OCI-LY3 (cell line): ENCODE measurements at regions not wholly inside any gene's neighbourhood (a gene's known extent, or its start where the extent isn't known, plus 50 kb on each side); places are given as distances from the start of the nearest gene placed in this dataset.

Experiments
- H2AFZ ChIP-seq: fragments of 200-600, 300-600 bp; shearing (Covaris generic); 2 replicates; pipeline ENCODE4 v1.6.0; 2014; ENCODE audit warnings: antibody characterized with exemption, low read depth, low read length
- H3K27ac ChIP-seq: fragments of 200-600, 300-600 bp; sonication (generic); 2 replicates; pipeline ENCODE4 v1.5.1; 2014; ENCODE audit warnings: mild to moderate bottlenecking, low read length, moderate library complexity, mixed read lengths
- H3K27me3 ChIP-seq: fragments of 200-600, 300-600 bp; sonication (generic); 2 replicates; pipeline ENCODE4 v1.6.1; 2014; ENCODE audit warnings: low read depth, low read length, mixed read lengths
- H3K36me3 ChIP-seq: fragments of 200-600, 300-600 bp; sonication (generic); replicated peaks from 2 replicates; pipeline ENCODE3; 2014; ENCODE audit warnings: low read depth, low read length, mixed read lengths
- H3K4me1 ChIP-seq: fragments of 300-600, 200-600 bp; sonication (generic); 2 replicates; pipeline ENCODE4 v1.6.1; 2014; ENCODE audit warnings: low read length, mixed read lengths
- H3K4me2 ChIP-seq: fragments of 200-600, 300-600 bp; sonication (generic); 2 replicates; pipeline ENCODE4 v1.6.1; 2014; ENCODE audit warnings: low read length, mixed read lengths
- H3K4me3 ChIP-seq: fragments of 300-600, 200-600 bp; sonication (generic); 2 replicates; pipeline ENCODE4 v1.5.1; 2014; ENCODE audit warnings: antibody characterized with exemption, mild to moderate bottlenecking, low read length, moderate library complexity
- H3K79me2 ChIP-seq: fragments of 300-600, 200-600 bp; shearing (Covaris generic); 2 replicates; pipeline ENCODE4 v1.6.1; 2014; ENCODE audit warnings: mild to moderate bottlenecking, low read length, mixed read lengths
- H3K9ac ChIP-seq: fragments of 300-600, 200-600 bp; shearing (Covaris generic); 2 replicates; pipeline ENCODE4 v1.6.0; 2014; ENCODE audit warnings: mild to moderate bottlenecking, low read length, moderate library complexity
- H3K9me3 ChIP-seq: fragments of 200-600, 300-600 bp; shearing (Covaris generic); 2 replicates; pipeline ENCODE4 v1.6.1; 2014; ENCODE audit warnings: low read length, mixed read lengths; ENCODE audit not compliant: insufficient read depth
- H4K20me1 ChIP-seq: fragments of 200-600, 300-600 bp; sonication (generic); 2 replicates; pipeline ENCODE4 v1.6.1; 2016; ENCODE audit warnings: low read length, mixed read lengths; ENCODE audit not compliant: insufficient read depth
- EZH2phosphoT487 ChIP-seq: fragments of 200-600 bp; shearing (Covaris generic); IDR thresholded peaks from 2 replicates; pipeline ENCODE4 v1.6.1; 2018; ENCODE audit warnings: antibody characterized with exemption, mixed run types, low read depth
- TF ChIP-seq, protein P1 (sequence below): fragments of 200-600, 300-600 bp; sonication (generic); IDR thresholded peaks from 2 replicates; pipeline ENCODE4 v1.5.1; 2014; ENCODE audit warnings: antibody characterized with exemption, low read length, low read depth

DNA sequence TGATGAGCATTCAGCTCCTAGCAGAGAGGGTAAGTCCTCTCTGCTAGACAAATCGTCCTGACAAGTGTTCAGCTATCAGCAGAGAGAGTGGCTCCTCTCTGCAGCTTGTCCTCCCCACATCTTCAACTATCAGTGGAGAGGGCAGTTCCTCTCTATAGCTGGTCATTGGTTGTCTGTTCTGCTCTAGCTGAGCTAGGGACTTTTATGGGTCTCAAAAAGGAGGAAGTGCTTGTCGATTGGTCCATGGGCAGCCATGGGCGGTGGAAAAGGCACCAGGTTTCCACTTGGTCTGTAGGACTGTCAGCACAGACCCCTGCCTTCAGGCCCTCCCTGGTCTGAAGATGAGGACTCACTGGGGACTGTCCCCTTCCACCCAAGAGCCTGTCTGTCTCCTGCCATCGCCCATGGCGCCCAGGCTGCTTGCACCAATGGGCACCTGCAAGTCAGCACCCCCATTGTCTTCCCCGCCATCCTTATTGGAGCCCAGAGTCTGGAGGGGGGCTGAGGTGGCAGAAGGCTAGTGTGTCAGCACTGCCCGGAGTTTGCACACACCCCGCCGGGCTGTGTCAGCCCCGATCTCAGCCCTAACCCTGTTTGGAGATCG lies 264.7 kb downstream of the ZBBX start:
- Histone ChIP-seq H3K4me1 (no peaks in the 10 kb centered on the region), H3K36me3 (no peaks in the 10 kb centered on the region), H3K4me2 (no peak overlapping the region), H3K79me2 (no peaks in the 10 kb centered on the region), H4K20me1 (no peaks in the 10 kb centered on the region), H3K27me3 (no peaks in the 10 kb centered on the region), H3K4me3 (no peak overlapping the region), H3K27ac (no peak overlapping the region), H2AFZ (no peak overlapping the region), H3K9ac (no peak overlapping the region), H3K9me3 (no peaks in the 10 kb centered on the region)
- TF ChIP-seq EZH2phosphoT487 = no peak
- TF ChIP-seq, protein P1, sequence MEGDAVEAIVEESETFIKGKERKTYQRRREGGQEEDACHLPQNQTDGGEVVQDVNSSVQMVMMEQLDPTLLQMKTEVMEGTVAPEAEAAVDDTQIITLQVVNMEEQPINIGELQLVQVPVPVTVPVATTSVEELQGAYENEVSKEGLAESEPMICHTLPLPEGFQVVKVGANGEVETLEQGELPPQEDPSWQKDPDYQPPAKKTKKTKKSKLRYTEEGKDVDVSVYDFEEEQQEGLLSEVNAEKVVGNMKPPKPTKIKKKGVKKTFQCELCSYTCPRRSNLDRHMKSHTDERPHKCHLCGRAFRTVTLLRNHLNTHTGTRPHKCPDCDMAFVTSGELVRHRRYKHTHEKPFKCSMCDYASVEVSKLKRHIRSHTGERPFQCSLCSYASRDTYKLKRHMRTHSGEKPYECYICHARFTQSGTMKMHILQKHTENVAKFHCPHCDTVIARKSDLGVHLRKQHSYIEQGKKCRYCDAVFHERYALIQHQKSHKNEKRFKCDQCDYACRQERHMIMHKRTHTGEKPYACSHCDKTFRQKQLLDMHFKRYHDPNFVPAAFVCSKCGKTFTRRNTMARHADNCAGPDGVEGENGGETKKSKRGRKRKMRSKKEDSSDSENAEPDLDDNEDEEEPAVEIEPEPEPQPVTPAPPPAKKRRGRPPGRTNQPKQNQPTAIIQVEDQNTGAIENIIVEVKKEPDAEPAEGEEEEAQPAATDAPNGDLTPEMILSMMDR = no peak

DNA sequence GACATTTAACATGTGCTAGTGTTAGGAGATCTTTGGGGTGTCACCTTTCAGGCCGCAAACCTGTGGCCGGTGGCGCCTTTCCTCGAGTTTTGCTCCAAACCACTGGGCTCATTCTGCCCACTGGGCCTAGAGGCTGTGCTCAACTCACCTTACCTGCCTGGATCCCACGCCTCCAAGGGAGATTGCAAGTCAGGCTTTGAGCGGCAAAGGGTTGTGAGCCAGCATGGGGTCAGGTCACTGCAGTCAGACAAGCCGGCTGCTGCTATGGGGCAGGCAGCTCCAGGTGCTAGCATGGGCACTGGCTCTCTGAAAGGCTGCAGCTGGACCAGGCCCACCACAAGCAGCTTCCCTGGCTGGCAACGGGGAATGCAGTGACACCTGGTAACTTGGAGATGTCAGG lies 265.5 kb downstream of the ZBBX start:
- Histone ChIP-seq H3K4me3 (no peak overlapping the region), H3K79me2 (no peaks in the 10 kb centered on the region), H4K20me1 (no peaks in the 10 kb centered on the region), H3K9ac (no peak overlapping the region), H2AFZ (no peak overlapping the region), H3K4me2 (no peak overlapping the region), H3K9me3 (no peaks in the 10 kb centered on the region), H3K36me3 (no peaks in the 10 kb centered on the region), H3K27me3 (no peaks in the 10 kb centered on the region), H3K4me1 (no peaks in the 10 kb centered on the region), H3K27ac (no peak overlapping the region)
- TF ChIP-seq, protein P1 = no peak
- no peak for TF ChIP-seq EZH2phosphoT487

DNA sequence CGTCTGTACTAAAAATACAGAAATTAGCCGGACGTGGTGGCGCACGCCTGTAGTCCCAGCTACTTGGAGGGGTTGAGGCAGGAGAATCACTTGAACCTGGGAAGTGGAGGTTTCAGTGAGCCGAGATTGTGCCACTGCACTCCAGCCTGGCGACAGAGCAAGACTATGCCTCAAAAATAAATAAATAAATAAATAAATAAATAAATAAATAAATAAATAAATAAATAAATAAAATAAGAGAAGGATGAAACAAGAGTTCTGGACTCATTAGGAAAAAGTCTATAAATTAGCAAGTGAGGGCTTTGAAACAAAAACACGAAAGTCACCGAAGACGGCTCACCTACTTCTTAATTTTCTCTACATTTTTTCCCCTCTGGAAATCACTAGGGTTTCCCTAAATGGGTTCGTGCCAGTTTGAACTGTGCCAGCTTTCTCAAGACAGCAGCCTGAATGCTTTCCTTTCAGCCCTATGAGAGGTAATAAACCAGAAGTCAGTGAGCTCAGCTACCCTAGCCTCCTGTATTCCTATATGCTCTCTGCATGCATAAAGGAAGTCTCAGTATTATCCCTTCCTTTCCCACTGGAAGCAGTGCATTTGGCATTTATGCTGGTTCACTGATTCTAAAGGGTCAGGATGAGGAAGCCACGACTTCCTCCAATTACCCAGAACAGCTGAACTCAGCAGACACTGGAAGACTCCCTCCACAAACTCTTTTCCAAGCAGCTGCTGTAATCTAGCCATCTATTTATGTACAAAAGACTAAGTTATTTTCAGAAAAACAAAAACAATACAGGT lies 266.9 kb downstream of the ZBBX start:
- no peak overlapping the region for H3K27ac ChIP-seq
- no peaks in the 10 kb centered on the region for H3K9me3 ChIP-seq
- H4K20me1 ChIP-seq = no peaks in the 10 kb centered on the region
- no peaks in the 10 kb centered on the region for H3K4me1 ChIP-seq
- no peak overlapping the region for H3K4me3 ChIP-seq
- no peak for TF ChIP-seq EZH2phosphoT487
- TF ChIP-seq, protein P1 = no peak
- no peak overlapping the region for H3K9ac ChIP-seq
- no peak overlapping the region for H3K4me2 ChIP-seq
- no peaks in the 10 kb centered on the region for H3K79me2 ChIP-seq
- no peaks in the 10 kb centered on the region for H3K36me3 ChIP-seq
- no peak overlapping the region for H2AFZ ChIP-seq
- no peaks in the 10 kb centered on the region for H3K27me3 ChIP-seq

DNA sequence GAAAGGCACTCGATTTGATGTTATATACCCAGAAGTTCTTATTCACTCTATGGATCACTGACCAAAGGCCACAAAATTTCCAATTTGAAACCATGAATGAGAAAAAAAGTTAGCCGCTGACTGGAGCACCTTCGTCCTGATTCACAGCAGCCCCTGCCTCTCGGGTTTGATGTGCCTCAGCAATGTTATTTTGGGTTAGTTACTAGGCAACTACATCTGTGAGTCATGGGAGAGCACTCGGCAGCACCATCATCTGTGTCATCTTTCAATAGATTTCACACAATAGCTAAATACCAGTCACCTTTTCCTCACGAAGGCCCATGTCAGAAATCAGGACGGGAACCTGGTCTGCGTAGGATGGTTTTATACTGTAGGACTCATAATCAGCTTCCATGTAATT lies 269.2 kb downstream of the ZBBX start:
- no peaks in the 10 kb centered on the region for H3K36me3 ChIP-seq
- H3K79me2 ChIP-seq = no peaks in the 10 kb centered on the region
- TF ChIP-seq, protein P1 = no peak
- no peak for TF ChIP-seq EZH2phosphoT487
- no peak overlapping the region for H3K4me2 ChIP-seq
- H3K4me1 ChIP-seq = no peaks in the 10 kb centered on the region
- H4K20me1 ChIP-seq = no peaks in the 10 kb centered on the region
- H3K9ac ChIP-seq = no peak overlapping the region
- no peak overlapping the region for H2AFZ ChIP-seq
- H3K27me3 ChIP-seq = no peaks in the 10 kb centered on the region
- H3K4me3 ChIP-seq = no peak overlapping the region
- H3K9me3 ChIP-seq = no peaks in the 10 kb centered on the region
- H3K27ac ChIP-seq = no peak overlapping the region
